NCI-H146 treated with DMSO at 0.1 percent for 48 hours (cell line): ENCODE measurements at regions not wholly inside any gene's neighbourhood (a gene's known extent, or its start where the extent isn't known, plus 50 kb on each side); places are given as distances from the start of the nearest gene placed in this dataset.

Source experiments
- DNase-seq: peaks from one replicate; lab custom pipeline; 2025; ENCODE audit not compliant: unreplicated experiment; lab: John Stamatoyannopoulos, UW

- no peak for DNase-seq
These were observed 314.2 kb downstream of the CDC5L start for GRCh38 chr6:44701637-44702101.

- no peak for DNase-seq
These were observed 314.8 kb downstream of the CDC5L start for GRCh38 chr6:44702292-44702691.

- DNase-seq: no peak
These were observed 317.0 kb downstream of the CDC5L start for GRCh38 chr6:44704240-44705150.

- DNase-seq: no peak
These were observed 318.1 kb downstream of the CDC5L start for GRCh38 chr6:44705596-44705995.

- DNase-seq: no peak
These were observed 318.5 kb downstream of the CDC5L start for GRCh38 chr6:44706011-44706410.

- no peak for DNase-seq
These were observed 320.7 kb downstream of the CDC5L start for GRCh38 chr6:44708208-44708607.

- no peak for DNase-seq
These were observed 325.0 kb downstream of the CDC5L start for GRCh38 chr6:44712353-44713111.

- no peak for DNase-seq
These were observed 327.7 kb downstream of the CDC5L start for GRCh38 chr6:44715188-44715587.

- DNase-seq: no peak
These were observed 328.4 kb downstream of the CDC5L start for GRCh38 chr6:44715925-44716324.

GRCh38 chr6:44717431-44717830, 329.9 kb downstream of the CDC5L start:
- no peak for DNase-seq

GRCh38 chr6:44721954-44722578, 334.6 kb downstream of the CDC5L start:
- DNase-seq: no peak

- DNase-seq: no peak
These were observed 335.2 kb downstream of the CDC5L start for GRCh38 chr6:44722736-44723135.

GRCh38 chr6:44723439-44724197, 336.1 kb downstream of the CDC5L start:
- DNase-seq: no peak

- DNase-seq: no peak
These were observed 337.6 kb downstream of the CDC5L start for GRCh38 chr6:44725070-44725469.

- DNase-seq: no peak
These were observed 340.4 kb downstream of the CDC5L start for GRCh38 chr6:44727651-44728630.

GRCh38 chr6:44730771-44731391, 343.4 kb downstream of the CDC5L start:
- no peak for DNase-seq

GRCh38 chr6:44731485-44732095, 344.1 kb downstream of the CDC5L start:
- no peak for DNase-seq

- no peak for DNase-seq
These were observed 344.7 kb downstream of the CDC5L start for GRCh38 chr6:44732243-44732642.

- no peak for DNase-seq
These were observed 345.6 kb downstream of the CDC5L start for GRCh38 chr6:44733126-44733525.
